Hepatocyte (in vitro differentiated cells): ENCODE measurements at regions not wholly inside any gene's neighbourhood (a gene's known extent, or its start where the extent isn't known, plus 50 kb on each side); places are given as distances from the start of the nearest gene placed in this dataset.

Source experiments
- DNase-seq: peaks from one replicate; pipeline ENCODE4 v3.0.0-alpha.2; 2016; ENCODE audit warnings: low spot score
- H2AFZ ChIP-seq: fragments of 200-600 bp; sonication (generic); 2 replicates; pipeline ENCODE4 v1.6.0; 2016; ENCODE audit warnings: antibody characterized with exemption, mild to moderate bottlenecking
- H3K27ac ChIP-seq: fragments of 200-600 bp; sonication (generic); 2 replicates; pipeline ENCODE4 v1.5.1; 2016; ENCODE audit warnings: mild to moderate bottlenecking
- H3K27me3 ChIP-seq: fragments of 200-600 bp; sonication (generic); 2 replicates; pipeline ENCODE4 v1.6.1; 2016
- H3K36me3 ChIP-seq: fragments of 200-600 bp; sonication (generic); replicated peaks from 2 replicates; pipeline ENCODE4 v1.5.1; 2016; ENCODE audit warnings: low read depth; ENCODE audit not compliant: insufficient read depth
- H3K4me1 ChIP-seq: fragments of 200-600 bp; sonication (generic); 2 replicates; pipeline ENCODE4 v1.5.1; 2016; ENCODE audit warnings: mild to moderate bottlenecking, moderate library complexity; ENCODE audit not compliant: insufficient read depth
- H3K4me2 ChIP-seq: fragments of 200-600 bp; sonication (generic); 2 replicates; pipeline ENCODE4 v1.6.0; 2016
- H3K4me3 ChIP-seq: fragments of 200-600 bp; sonication (generic); 2 replicates; pipeline ENCODE4 v1.5.1; 2016; ENCODE audit warnings: mild to moderate bottlenecking
- H3K79me2 ChIP-seq: fragments of 200-600 bp; sonication (generic); 2 replicates; pipeline ENCODE4 v1.6.0; 2017; ENCODE audit warnings: mild to moderate bottlenecking
- H3K9me2 ChIP-seq: fragments of 200-600 bp; sonication (generic); replicated peaks from 2 replicates; pipeline ENCODE4 v1.6.0; 2017; ENCODE audit warnings: mild to moderate bottlenecking; ENCODE audit not compliant: insufficient read depth
- H3K9me3 ChIP-seq: fragments of 200-600 bp; sonication (generic); 2 replicates; pipeline ENCODE4 v1.5.1; 2016; ENCODE audit warnings: low read depth, mild to moderate bottlenecking
- H4K20me1 ChIP-seq: fragments of 200-600 bp; sonication (generic); 2 replicates; pipeline ENCODE4 v1.6.0; 2016; ENCODE audit warnings: mild to moderate bottlenecking; ENCODE audit not compliant: insufficient read depth, poor library complexity, severe bottlenecking
- EZH2 ChIP-seq: fragments of 200-600 bp; sonication (generic); IDR thresholded peaks from 2 replicates; pipeline ENCODE4 v1.6.1; 2016; ENCODE audit warnings: antibody characterized with exemption, mild to moderate bottlenecking, borderline replicate concordance
- EZH2phosphoT487 ChIP-seq: fragments of 200-600 bp; sonication (generic); IDR thresholded peaks from one replicate; pipeline ENCODE4 v1.6.1; 2018; ENCODE audit warnings: antibody characterized with exemption, mild to moderate bottlenecking, low read depth, moderate library complexity; ENCODE audit not compliant: unreplicated experiment, severe bottlenecking
- WGBS: methylation state at CpG from one replicate; pipeline ENCODE4 v1.1.6; 2016; ENCODE audit warnings: low lambda C conversion rate; ENCODE audit errors: missing lambda C conversion rate; 5-methylcytosine and 5-hydroxymethylcytosine counted together
- TF ChIP-seq, protein P1 (sequence below): fragments of 200-600 bp; sonication (generic); IDR thresholded peaks from 2 replicates; pipeline ENCODE4 v1.5.1; 2016; ENCODE audit warnings: antibody characterized with exemption, mild to moderate bottlenecking; ENCODE audit not compliant: poor library complexity

DNA sequence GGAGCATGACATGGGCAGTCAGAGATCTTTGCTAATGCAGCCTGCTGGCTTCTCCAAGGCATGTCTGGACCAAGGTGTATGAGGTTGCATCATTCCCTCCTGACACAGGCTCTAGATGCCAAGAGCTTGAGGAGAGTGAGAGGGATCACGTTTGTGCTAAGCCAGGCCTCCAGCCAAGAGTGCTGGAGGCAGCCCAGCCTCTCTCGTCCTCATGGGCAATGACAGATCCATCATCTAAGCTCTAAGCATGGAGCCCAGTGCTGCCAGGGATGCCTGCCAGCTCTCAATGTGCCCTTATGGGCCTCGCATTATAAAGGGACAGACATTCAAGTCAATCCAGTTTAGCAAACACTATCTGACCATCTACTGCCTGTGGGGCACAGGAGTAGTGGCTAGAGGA lies 136.3 kb upstream of the VSTM2B start:
- WGBS, result 50% methylated on average over 2 of the region's 3 CpGs
- H4K20me1 ChIP-seq, result no peaks in the 10 kb centered on the region
- no peak overlapping the region for H3K27ac ChIP-seq
- no peaks in the 10 kb centered on the region for H3K79me2 ChIP-seq
- H3K4me3 ChIP-seq, result no peak overlapping the region
- H3K4me1 ChIP-seq, result no peaks in the 10 kb centered on the region
- H2AFZ ChIP-seq, result no peak overlapping the region
- TF ChIP-seq EZH2phosphoT487 (no peak), EZH2 (no peak)
- TF ChIP-seq, protein P1, sequence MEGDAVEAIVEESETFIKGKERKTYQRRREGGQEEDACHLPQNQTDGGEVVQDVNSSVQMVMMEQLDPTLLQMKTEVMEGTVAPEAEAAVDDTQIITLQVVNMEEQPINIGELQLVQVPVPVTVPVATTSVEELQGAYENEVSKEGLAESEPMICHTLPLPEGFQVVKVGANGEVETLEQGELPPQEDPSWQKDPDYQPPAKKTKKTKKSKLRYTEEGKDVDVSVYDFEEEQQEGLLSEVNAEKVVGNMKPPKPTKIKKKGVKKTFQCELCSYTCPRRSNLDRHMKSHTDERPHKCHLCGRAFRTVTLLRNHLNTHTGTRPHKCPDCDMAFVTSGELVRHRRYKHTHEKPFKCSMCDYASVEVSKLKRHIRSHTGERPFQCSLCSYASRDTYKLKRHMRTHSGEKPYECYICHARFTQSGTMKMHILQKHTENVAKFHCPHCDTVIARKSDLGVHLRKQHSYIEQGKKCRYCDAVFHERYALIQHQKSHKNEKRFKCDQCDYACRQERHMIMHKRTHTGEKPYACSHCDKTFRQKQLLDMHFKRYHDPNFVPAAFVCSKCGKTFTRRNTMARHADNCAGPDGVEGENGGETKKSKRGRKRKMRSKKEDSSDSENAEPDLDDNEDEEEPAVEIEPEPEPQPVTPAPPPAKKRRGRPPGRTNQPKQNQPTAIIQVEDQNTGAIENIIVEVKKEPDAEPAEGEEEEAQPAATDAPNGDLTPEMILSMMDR, result no peak
- no peaks in the 10 kb centered on the region for H3K36me3 ChIP-seq
- H3K27me3 ChIP-seq, result no peaks in the 10 kb centered on the region
- H3K9me3 ChIP-seq, result no peaks in the 10 kb centered on the region
- no peak for DNase-seq
- H3K4me2 ChIP-seq, result no peak overlapping the region
- H3K9me2 ChIP-seq, result no peaks in the 10 kb centered on the region

DNA sequence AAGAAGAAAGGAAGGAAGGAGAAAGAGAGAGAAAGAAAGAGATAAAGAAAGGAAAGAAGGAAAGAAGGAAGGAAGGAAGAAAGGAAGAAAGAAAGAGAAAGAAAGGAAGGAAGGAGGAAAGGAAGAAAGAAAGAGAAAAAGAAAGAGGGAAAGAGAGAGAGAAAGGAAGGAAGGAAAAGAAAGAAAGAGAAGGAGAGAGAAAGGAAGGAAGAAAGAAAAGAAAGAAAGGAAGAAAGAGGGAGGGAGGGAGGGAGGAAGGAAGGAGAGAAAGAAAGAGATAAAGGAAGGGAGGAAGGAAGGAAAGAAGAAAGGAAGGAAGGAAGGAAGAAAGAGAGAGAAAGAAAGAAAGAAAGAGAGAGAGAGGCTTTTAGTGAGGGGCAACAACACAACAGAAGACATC lies 135.1 kb upstream of the VSTM2B start:
- TF ChIP-seq, protein P1, result no peak
- TF ChIP-seq EZH2phosphoT487, result no peak
- Histone ChIP-seq H3K4me1 (no peaks in the 10 kb centered on the region), H3K9me3 (no peaks in the 10 kb centered on the region), H3K4me2 (no peak overlapping the region), H2AFZ (no peak overlapping the region), H3K4me3 (no peak overlapping the region), H3K27me3 (no peaks in the 10 kb centered on the region), H3K36me3 (no peaks in the 10 kb centered on the region), H4K20me1 (no peaks in the 10 kb centered on the region), H3K27ac (no peak overlapping the region), H3K79me2 (no peaks in the 10 kb centered on the region), H3K9me2 (no peaks in the 10 kb centered on the region)
- DNase-seq, result no peak

DNA sequence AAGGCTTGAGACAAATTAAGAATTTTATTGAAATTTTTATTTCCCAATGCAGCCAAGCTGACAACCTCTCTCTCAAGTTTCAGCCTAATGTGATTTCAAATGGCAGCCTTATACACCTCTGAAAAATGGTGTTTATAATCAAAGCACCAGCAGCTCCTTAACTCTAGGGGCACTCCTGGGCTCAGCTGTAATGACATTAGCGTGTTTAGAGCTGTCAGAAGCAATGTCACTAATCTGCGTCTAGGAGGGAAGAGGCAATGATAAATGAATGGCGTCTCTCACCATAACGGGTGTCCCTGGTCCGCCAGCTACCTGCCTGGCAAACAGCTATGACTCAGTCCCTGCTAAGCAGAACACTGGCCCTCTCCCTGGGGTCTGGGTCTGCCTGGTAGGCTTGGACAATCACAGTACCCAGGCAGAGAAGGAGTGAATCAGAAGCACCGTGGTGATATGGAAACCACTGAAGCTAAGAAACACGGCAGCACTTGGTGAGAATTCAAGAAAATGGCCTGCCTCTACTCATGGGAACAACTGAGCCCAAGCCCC lies 131.8 kb upstream of the VSTM2B start:
- Histone ChIP-seq H3K27me3 (peaks cover 3% of the 10 kb centered on the region), H2AFZ (no peak overlapping the region), H3K9me2 (no peaks in the 10 kb centered on the region), H3K36me3 (no peaks in the 10 kb centered on the region), H3K4me2 (no peak overlapping the region), H4K20me1 (no peaks in the 10 kb centered on the region), H3K79me2 (no peaks in the 10 kb centered on the region), H3K4me3 (no peak overlapping the region), H3K9me3 (no peaks in the 10 kb centered on the region), H3K4me1 (no peaks in the 10 kb centered on the region), H3K27ac (no peak overlapping the region)
- 64% methylated on average over 7 of the region's 7 CpGs for WGBS
- TF ChIP-seq, protein P1, result no peak
- DNase-seq, result no peak

DNA sequence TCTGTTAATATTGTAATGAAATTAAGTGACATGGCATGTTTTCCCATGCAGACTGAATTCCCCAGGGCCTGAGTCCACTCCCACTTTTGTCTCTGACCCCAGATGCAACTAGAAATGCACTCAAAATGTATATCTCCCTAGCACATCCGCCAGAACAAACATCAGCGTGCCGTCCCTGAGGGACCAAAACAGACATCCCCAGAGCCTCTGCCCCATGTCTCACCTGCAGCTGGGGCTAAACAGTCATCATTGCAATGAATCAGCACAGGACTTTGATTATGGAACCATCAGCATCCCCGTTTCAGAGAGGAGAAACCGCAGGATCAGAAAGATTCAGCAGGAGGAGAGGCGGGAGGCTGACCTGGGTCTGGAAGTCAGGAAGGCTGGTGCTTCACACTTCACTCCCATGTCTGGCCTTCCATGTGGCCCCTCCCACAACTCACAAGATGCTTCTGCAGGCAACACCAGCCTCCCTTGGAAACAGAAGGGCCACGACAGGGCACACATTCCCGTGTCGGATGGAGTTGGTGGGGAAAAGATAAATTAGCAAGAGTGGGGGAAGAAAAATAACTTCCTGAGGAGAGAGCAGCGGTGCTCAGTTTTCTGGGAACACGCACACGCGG lies 130.6 kb upstream of the VSTM2B start:
- 70% methylated on average over 13 of the region's 13 CpGs for WGBS
- no peaks in the 10 kb centered on the region for H3K9me3 ChIP-seq
- H3K27me3 ChIP-seq, result peaks cover 3% of the 10 kb centered on the region

More for the DNA sequence above, 130.6 kb upstream of the VSTM2B start:
- no peaks in the 10 kb centered on the region for H3K79me2 ChIP-seq
- no peak overlapping the region for H3K4me3 ChIP-seq
- H2AFZ ChIP-seq, result no peak overlapping the region
- no peaks in the 10 kb centered on the region for H3K36me3 ChIP-seq
- H3K4me1 ChIP-seq, result no peaks in the 10 kb centered on the region
- H3K27ac ChIP-seq, result no peak overlapping the region
- TF ChIP-seq, protein P1, result no peak
- no peak for DNase-seq
- no peak overlapping the region for H3K4me2 ChIP-seq
- H4K20me1 ChIP-seq, result no peaks in the 10 kb centered on the region
- H3K9me2 ChIP-seq, result no peaks in the 10 kb centered on the region
